ENCODE measurements at regions not wholly inside any gene's neighbourhood (a gene's known extent, or its start where the extent isn't known, plus 50 kb on each side); places are given as distances from the start of the nearest gene placed in this dataset.

GRCh38 chr1:192256674-192257334, 60.0 kb upstream of the RGS21 start:
- no peak overlapping the region for H3K27ac ChIP-seq (ENCODE audit: low read length)

GRCh38 chr1:192260076-192260475, 56.7 kb upstream of the RGS21 start:
- Histone ChIP-seq H3K9me3 (ENCODE audit: insufficient read depth, low read length, severe bottlenecking) (no peaks in the 10 kb centered on the region), H3K27ac (ENCODE audit: low read length) (no peak overlapping the region), H3K4me1 (ENCODE audit: insufficient read depth, low read length) (no peaks in the 10 kb centered on the region), H3K79me2 (ENCODE audit: insufficient read depth, low read length) (no peaks in the 10 kb centered on the region), H3K4me3 (ENCODE audit: low read depth in 1 of 2, low read length in 2 of 2) (no peak overlapping the region), H3K9ac (ENCODE audit: low read depth, low read length) (no peak overlapping the region), H4K20me1 (ENCODE audit: insufficient read depth, low read length) (no peaks in the 10 kb centered on the region), H3K4me2 (ENCODE audit: insufficient read depth, low read length) (no peak overlapping the region), H2AFZ (ENCODE audit: low read depth, low read length) (no peak overlapping the region), H3K27me3 (ENCODE audit: insufficient read depth, low read length, poor library complexity) (no peaks in the 10 kb centered on the region), H3K36me3 (ENCODE audit: insufficient read depth, low read length) (no peaks in the 10 kb centered on the region)
- no peak for DNase-seq
- ATAC-seq (ENCODE audit: insufficient read depth, low read depth): no peak
- TF ChIP-seq EZH2 (IDR thresholded peaks at IDR 0.05; ENCODE audit: borderline replicate concordance, low read depth, low read length, severe bottlenecking) (no peak), CTCF (IDR thresholded peaks at IDR 0.05; ENCODE audit: borderline replicate concordance, extremely low read depth, low read length, poor library complexity, severe bottlenecking) (no peak)

More at GRCh38 chr1:192256674-192257334, 60.0 kb upstream of the RGS21 start:
- Histone ChIP-seq H3K36me3 (ENCODE audit: insufficient read depth, low read length) (no peaks in the 10 kb centered on the region), H3K4me2 (ENCODE audit: insufficient read depth, low read length) (no peak overlapping the region), H4K20me1 (ENCODE audit: insufficient read depth, low read length) (no peaks in the 10 kb centered on the region), H3K4me3 (ENCODE audit: low read depth in 1 of 2, low read length in 2 of 2) (no peak overlapping the region), H2AFZ (ENCODE audit: low read depth, low read length) (peak overlapping the region; percentile 34; the same call in 1 of the 2 replicates), H3K27me3 (ENCODE audit: insufficient read depth, low read length, poor library complexity) (no peaks in the 10 kb centered on the region), H3K9me3 (ENCODE audit: insufficient read depth, low read length, severe bottlenecking) (no peaks in the 10 kb centered on the region), H3K9ac (ENCODE audit: low read depth, low read length) (no peak overlapping the region), H3K79me2 (ENCODE audit: insufficient read depth, low read length) (no peaks in the 10 kb centered on the region), H3K4me1 (ENCODE audit: insufficient read depth, low read length) (no peaks in the 10 kb centered on the region)
- TF ChIP-seq EZH2 (IDR thresholded peaks at IDR 0.05; ENCODE audit: borderline replicate concordance, low read depth, low read length, severe bottlenecking) (no peak), CTCF (IDR thresholded peaks at IDR 0.05; ENCODE audit: borderline replicate concordance, extremely low read depth, low read length, poor library complexity, severe bottlenecking) (no peak)
- no peak for DNase-seq
- ATAC-seq (ENCODE audit: insufficient read depth, low read depth): no peak

- ATAC-seq (ENCODE audit: insufficient read depth, low read depth) (no peak; the same call in 2 of the 3 replicates), DNase-seq (no peak)
- no peaks in the 10 kb centered on the region for H3K79me2 ChIP-seq (ENCODE audit: insufficient read depth, low read length)
- H3K9me3 ChIP-seq (ENCODE audit: insufficient read depth, low read length, severe bottlenecking): no peaks in the 10 kb centered on the region
- no peaks in the 10 kb centered on the region for H4K20me1 ChIP-seq (ENCODE audit: insufficient read depth, low read length)
- H3K4me2 ChIP-seq (ENCODE audit: insufficient read depth, low read length): no peak overlapping the region
- no peak overlapping the region for H3K4me3 ChIP-seq (ENCODE audit: low read depth in 1 of 2, low read length in 2 of 2)
- H3K36me3 ChIP-seq (ENCODE audit: insufficient read depth, low read length): no peaks in the 10 kb centered on the region
- H2AFZ ChIP-seq (ENCODE audit: low read depth, low read length): peak overlapping the region; percentile 14; the same call in 1 of the 2 replicates
- H3K27me3 ChIP-seq (ENCODE audit: insufficient read depth, low read length, poor library complexity): no peaks in the 10 kb centered on the region
- no peak for TF ChIP-seq CTCF (IDR thresholded peaks at IDR 0.05; ENCODE audit: borderline replicate concordance, extremely low read depth, low read length, poor library complexity, severe bottlenecking)
- no peak for TF ChIP-seq EZH2 (IDR thresholded peaks at IDR 0.05; ENCODE audit: borderline replicate concordance, low read depth, low read length, severe bottlenecking)
- H3K4me1 ChIP-seq (ENCODE audit: insufficient read depth, low read length): no peaks in the 10 kb centered on the region
- H3K9ac ChIP-seq (ENCODE audit: low read depth, low read length): no peak overlapping the region
- no peak overlapping the region for H3K27ac ChIP-seq (ENCODE audit: low read length)
Measured at GRCh38 chr1:192261476-192261875, 55.3 kb upstream of the RGS21 start.
